CD4-positive, alpha-beta memory T cell (primary cell): ENCODE measurements at regions not wholly inside any gene's neighbourhood (a gene's known extent, or its start where the extent isn't known, plus 50 kb on each side); places are given as distances from the start of the nearest gene placed in this dataset.
"Not testable (repeated sequence)": the region's sequence is repeated elsewhere in the genome, so short reads cannot be mapped to it uniquely, and the experiment has no call there.

Source experiments
- CTCF ChIA-PET: fragments of 350-600 bp; sonication (Branson Sonifier 250); formaldehyde crosslinking; loops from one replicate; lab custom pipeline; 2021; ENCODE audit warnings: inconsistent platforms; ENCODE audit not compliant: partially characterized antibody; lab: Charles Lee
- POLR2A ChIA-PET: fragments of 350-600 bp; sonication (Branson Sonifier 250); formaldehyde crosslinking; loops from one replicate; lab custom pipeline; 2021; ENCODE audit not compliant: partially characterized antibody; lab: Charles Lee
- DNase-seq, 5 donors: peaks; one replicate each; pipeline versions ENCODE4 v3.0.0 to v3.0.0-alpha.2; 2020 to 2022; ENCODE audit warnings: mixed read lengths in 1 of 5
- H3K27ac ChIP-seq: one replicate; pipeline ENCODE4 v1.7.0; 2013; ENCODE audit warnings: low read depth, low read length
- H3K27me3 ChIP-seq: 2 replicates; pipeline ENCODE4 v1.7.0; 2013; ENCODE audit warnings: mild to moderate bottlenecking, low read length, moderate library complexity; ENCODE audit not compliant: insufficient read depth
- H3K36me3 ChIP-seq: 2 replicates; pipeline ENCODE4 v1.7.0; 2013; ENCODE audit warnings: mild to moderate bottlenecking, low read length, moderate library complexity; ENCODE audit not compliant: insufficient read depth
- H3K4me1 ChIP-seq: 2 replicates; pipeline ENCODE4 v1.7.0; 2013; ENCODE audit warnings: mild to moderate bottlenecking, low read length, moderate library complexity; ENCODE audit not compliant: insufficient read depth
- H3K4me3 ChIP-seq, 2 donors: one replicate each; pipeline ENCODE4 v1.7.0; 2013; ENCODE audit warnings: low read length in 2 of 2, mild to moderate bottlenecking in 1 of 2
- H3K9me3 ChIP-seq, 2 donors: one replicate each; pipeline ENCODE4 v1.7.0; 2013; ENCODE audit warnings: low read length in 2 of 2, control low read depth in 1 of 2; ENCODE audit not compliant: control insufficient read depth in 1 of 2
- H3K27ac Mint-ChIP-seq, 7 donors: one replicate each; pipeline ENCODE4 v1.8.0; 2020 to 2021; ENCODE audit warnings: mixed read lengths in 7 of 7, mild to moderate bottlenecking in 6 of 7, inconsistent platforms in 3 of 7, moderate library complexity in 3 of 7
- H3K27me3 Mint-ChIP-seq, 2 donors: one replicate each; pipeline ENCODE4 v1.8.0; 2020 to 2021; ENCODE audit warnings: mixed read lengths in 2 of 2
- H3K36me3 Mint-ChIP-seq, 2 donors: one replicate each; pipeline ENCODE4 v1.8.0; 2020 to 2021; ENCODE audit warnings: mixed read lengths in 2 of 2, inconsistent platforms in 1 of 2, mild to moderate bottlenecking in 1 of 2
- H3K4me1 Mint-ChIP-seq, 4 donors: one replicate each; pipeline ENCODE4 v1.8.0; 2020 to 2021; ENCODE audit warnings: mixed read lengths in 4 of 4, mild to moderate bottlenecking in 1 of 4
- H3K4me3 Mint-ChIP-seq, 8 donors: one replicate each; pipeline ENCODE4 v1.8.0; 2020 to 2021; ENCODE audit warnings: mixed read lengths in 8 of 8, mild to moderate bottlenecking in 7 of 8, moderate library complexity in 6 of 8, inconsistent platforms in 3 of 8
- H3K9me3 Mint-ChIP-seq, 8 donors: one replicate each; pipeline ENCODE4 v1.8.0; 2020 to 2021; ENCODE audit warnings: mixed read lengths in 8 of 8, mild to moderate bottlenecking in 5 of 8, inconsistent platforms in 3 of 8, moderate library complexity in 1 of 8
- intact Hi-C: fragments of 100-400 bp; cut with micrococcal nuclease; formaldehyde crosslinking; loops from one replicate; pipeline ENCODE4 v1.15.1; 2023

GRCh38 chr6:137581019-137581707, 87.0 kb upstream of the OLIG3 start:
- peaks cover 0 to 2% (median under 1%) of the 10 kb centered on the region in 4 donors for H3K4me1 Mint-ChIP-seq
- H3K36me3 Mint-ChIP-seq: no peaks in the 10 kb centered on the region
- ChIA-PET POLR2A (no interaction called here), CTCF (interaction anchor here (1.4 to 3.5 kb wide), 2 partner anchors 8 to 22 kb away, joined by 3 to 16 read pairs; no protein-coding TSS in a partner anchor)
- no peaks in the 10 kb centered on the region for H3K4me1 ChIP-seq
- peaks cover 1 to 3% of the 10 kb centered on the region in 2 donors for H3K27me3 Mint-ChIP-seq
- H3K4me3 ChIP-seq: no peak overlapping the region
- no peak overlapping the region for H3K27ac Mint-ChIP-seq
- intact Hi-C loops: no loop called here
- no peaks in the 10 kb centered on the region for H3K36me3 ChIP-seq
- DNase-seq: no peak
- H3K27me3 ChIP-seq: no peaks in the 10 kb centered on the region
- no peaks in the 10 kb centered on the region for H3K9me3 ChIP-seq
- peaks cover 0 to 2% (median 0%) of the 10 kb centered on the region in 8 donors for H3K9me3 Mint-ChIP-seq
- no peak overlapping the region for H3K4me3 Mint-ChIP-seq
- no peak overlapping the region for H3K27ac ChIP-seq

- POLR2A ChIA-PET, H3K36me3 ChIP-seq, H3K4me1 ChIP-seq, H3K4me3 Mint-ChIP-seq, H3K27ac Mint-ChIP-seq, DNase-seq, H3K27ac ChIP-seq, H3K36me3 Mint-ChIP-seq, H3K27me3 ChIP-seq, H3K27me3 Mint-ChIP-seq, H3K4me3 ChIP-seq, H3K9me3 Mint-ChIP-seq, intact Hi-C loops, H3K4me1 Mint-ChIP-seq, H3K9me3 ChIP-seq: not testable (repeated sequence)
- CTCF ChIA-PET: interaction anchor here (0.7 to 7.6 kb wide), 3 partner anchors 12 to 241 kb away, joined by 3 to 106 read pairs (median 4); no protein-coding TSS in a partner anchor
Measured at GRCh38 chr6:137583519-137583918, 89.3 kb upstream of the OLIG3 start.

DNA sequence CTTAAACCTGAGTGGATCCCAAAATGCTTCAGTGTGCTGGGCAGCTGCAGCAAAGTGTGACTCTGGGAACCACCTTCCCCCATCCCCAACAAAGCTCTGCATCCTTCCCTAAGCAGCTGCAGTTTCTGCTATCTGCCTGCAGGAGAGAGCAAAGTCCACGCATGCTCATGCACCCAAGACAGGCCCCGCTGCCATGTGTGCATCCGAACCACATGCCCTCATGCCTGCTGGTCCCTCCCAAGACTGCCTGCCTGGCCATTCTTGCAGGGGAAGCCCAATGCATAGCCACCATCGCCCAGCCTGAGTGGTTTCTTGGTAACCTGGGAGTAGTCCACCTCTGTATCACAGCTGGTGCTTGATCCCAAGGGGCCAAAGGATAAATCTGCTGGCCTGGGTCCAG, 94.3 kb upstream of the OLIG3 start:
- Mint-ChIP-seq H3K4me1 (peaks cover 9 to 19% (median 14%) of the 10 kb centered on the region in 4 donors), H3K27me3 (peaks cover 5 to 9% of the 10 kb centered on the region in 2 donors), H3K27ac (no peak overlapping the region), H3K36me3 (peaks cover 0 to 8% of the 10 kb centered on the region in 2 donors), H3K9me3 (peaks cover 0 to 20% (median 12%) of the 10 kb centered on the region in 8 donors), H3K4me3 (peak overlapping the region in 3 of 8 donors; percentile 22 to 36 (median 29))
- ChIA-PET POLR2A (interaction anchor here (0.9 to 2.8 kb wide), 4 partner anchors 29 to 247 kb away, joined by 3 to 14 read pairs (median 6); no protein-coding TSS in a partner anchor), CTCF (interaction anchor here (0.6 to 7.6 kb wide), 33 partner anchors 8 to 494 kb away, joined by 3 to 106 read pairs (median 5); partner anchors contain the start of gene OLIG3)
- Histone ChIP-seq H3K27me3 (peaks cover 4% of the 10 kb centered on the region), H3K9me3 (no peaks in the 10 kb centered on the region), H3K36me3 (no peaks in the 10 kb centered on the region), H3K27ac (no peak overlapping the region), H3K4me1 (peaks cover 14% of the 10 kb centered on the region), H3K4me3 (no peak overlapping the region)
- intact Hi-C loops: loop anchor here (5.0 kb wide), 2 partner anchors 91 to 496 kb away; no protein-coding TSS in a partner anchor
- DNase-seq: peak in 1 of 5 donors; percentile 35

DNA sequence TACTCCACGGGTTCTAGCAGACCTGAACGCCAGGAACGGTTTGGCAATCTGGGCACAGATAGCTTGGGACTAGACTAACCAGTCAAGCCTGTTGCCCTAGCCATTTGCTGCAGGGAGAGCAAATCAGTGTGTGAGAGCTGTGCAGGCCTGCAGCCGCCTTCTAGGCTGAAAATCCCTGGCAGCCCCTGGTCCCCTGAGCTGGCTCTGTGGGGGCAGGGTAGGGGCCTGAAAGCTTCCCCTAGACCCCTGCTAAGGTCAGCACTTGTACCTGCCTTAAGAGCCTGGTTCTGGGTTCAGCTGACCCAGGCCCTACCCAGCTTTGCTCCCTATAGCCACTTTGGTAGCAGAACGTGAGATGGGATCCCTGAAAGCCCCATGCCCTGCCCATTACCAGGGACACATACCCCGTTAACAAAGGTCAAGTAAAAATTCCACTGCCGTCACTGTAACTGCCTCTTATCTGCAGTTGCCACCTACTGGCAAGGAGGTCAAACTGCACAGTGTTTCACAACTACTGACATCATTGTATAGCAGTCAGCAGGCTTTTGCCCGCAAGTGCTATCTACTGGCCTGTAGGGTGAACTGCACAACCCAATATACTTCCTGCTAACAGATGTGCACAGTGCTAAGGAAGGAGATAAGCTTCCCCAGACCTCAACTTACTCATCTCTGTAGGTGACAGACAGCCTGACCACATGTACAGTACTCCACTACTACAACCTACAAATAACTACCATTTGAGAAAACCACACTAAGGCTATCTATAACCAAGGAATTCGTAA, 95.1 kb upstream of the OLIG3 start:
- H3K36me3 ChIP-seq: no peaks in the 10 kb centered on the region
- H3K4me3 ChIP-seq: no peak overlapping the region
- ChIA-PET POLR2A (interaction anchor here (0.7 to 2.8 kb wide), 9 partner anchors 30 to 247 kb away, joined by 3 to 14 read pairs (median 3); no protein-coding TSS in a partner anchor), CTCF (interaction anchor here (0.6 to 7.6 kb wide), 62 partner anchors 9 to 495 kb away, joined by 3 to 106 read pairs (median 5); partner anchors contain the start of gene OLIG3)
- Mint-ChIP-seq H3K27me3 (peaks cover 9% of the 10 kb centered on the region in 2 donors), H3K9me3 (peaks cover 0 to 22% (median 13%) of the 10 kb centered on the region in 8 donors), H3K4me3 (peak overlapping the region in 3 of 8 donors; percentile 15 to 69 (median 27)), H3K27ac (peak overlapping the region in 4 of 7 donors; percentile 5 to 30 (median 14)), H3K4me1 (peaks cover 9 to 19% (median 14%) of the 10 kb centered on the region in 4 donors), H3K36me3 (peaks cover 0 to 8% of the 10 kb centered on the region in 2 donors)
- intact Hi-C loops: loop anchor here (1.0 to 5.0 kb wide), 8 partner anchors 52 to 497 kb away; no protein-coding TSS in a partner anchor
- H3K4me1 ChIP-seq: peaks cover 14% of the 10 kb centered on the region
- no peaks in the 10 kb centered on the region for H3K9me3 ChIP-seq
- H3K27ac ChIP-seq: no peak overlapping the region
- DNase-seq: peak; percentile 66 to 85 (median 77)
- H3K27me3 ChIP-seq: peaks cover 4% of the 10 kb centered on the region

- no peak for DNase-seq
- H3K4me1 ChIP-seq: peaks cover 14% of the 10 kb centered on the region
- no peaks in the 10 kb centered on the region for H3K9me3 ChIP-seq
- H3K4me3 Mint-ChIP-seq: no peak overlapping the region
- no peaks in the 10 kb centered on the region for H3K36me3 ChIP-seq
- H3K9me3 Mint-ChIP-seq: peaks cover 2 to 31% (median 20%) of the 10 kb centered on the region in 8 donors
- peaks cover 4% of the 10 kb centered on the region for H3K27me3 ChIP-seq
- no peak overlapping the region for H3K27ac Mint-ChIP-seq
- peaks cover 0 to 8% of the 10 kb centered on the region in 2 donors for H3K36me3 Mint-ChIP-seq
- ChIA-PET CTCF (interaction anchor here (0.7 to 7.6 kb wide), 18 partner anchors 11 to 496 kb away, joined by 3 to 106 read pairs (median 10); partner anchors contain the start of gene OLIG3), POLR2A (no interaction called here)
- peaks cover 9 to 19% (median 14%) of the 10 kb centered on the region in 4 donors for H3K4me1 Mint-ChIP-seq
- H3K27me3 Mint-ChIP-seq: peaks cover 13 to 15% of the 10 kb centered on the region in 2 donors
- H3K27ac ChIP-seq: no peak overlapping the region
- intact Hi-C loops: no loop called here
- H3K4me3 ChIP-seq: no peak overlapping the region
Measured at GRCh38 chr6:137590684-137591083, 96.5 kb upstream of the OLIG3 start.

GRCh38 chr6:137601471-137601870, 107.3 kb upstream of the OLIG3 start:
- H3K4me1 Mint-ChIP-seq: no peaks in the 10 kb centered on the region
- intact Hi-C loops: no loop called here
- H3K27me3 Mint-ChIP-seq: peaks cover 22 to 27% of the 10 kb centered on the region in 2 donors

More at GRCh38 chr6:137601471-137601870, 107.3 kb upstream of the OLIG3 start:
- H3K9me3 Mint-ChIP-seq: peaks cover 0 to 5% (median 1%) of the 10 kb centered on the region in 8 donors
- CTCF ChIA-PET: interaction anchor here (1.4 to 1.5 kb wide), 2 partner anchors 12 to 287 kb away, joined by 3 to 5 read pairs; no protein-coding TSS in a partner anchor
- Histone ChIP-seq H3K36me3 (no peaks in the 10 kb centered on the region), H3K9me3 (no peaks in the 10 kb centered on the region), H3K4me1 (no peaks in the 10 kb centered on the region), H3K4me3 (no peak overlapping the region), H3K27ac (no peak overlapping the region), H3K27me3 (no peaks in the 10 kb centered on the region)
- DNase-seq: no peak
- no peak overlapping the region for H3K4me3 Mint-ChIP-seq
- H3K36me3 Mint-ChIP-seq: no peaks in the 10 kb centered on the region
- H3K27ac Mint-ChIP-seq: no peak overlapping the region
- POLR2A ChIA-PET: no interaction called here
